ENCODE measurements at regions not wholly inside any gene's neighbourhood (a gene's known extent, or its start where the extent isn't known, plus 50 kb on each side); places are given as distances from the start of the nearest gene placed in this dataset.

- TF ChIP-seq POLR2A (IDR thresholded peaks at IDR 0.05) = no peak
- TF ChIP-seq CTCF (IDR thresholded peaks at IDR 0.05) = no peak
Observed at GRCh38 chr14:71770431-71770830, 161.8 kb upstream of the RGS6 start.

Data from body of pancreas (tissue), 4 donors.